ENCODE measurements at regions not wholly inside any gene's neighbourhood (a gene's known extent, or its start where the extent isn't known, plus 50 kb on each side); places are given as distances from the start of the nearest gene placed in this dataset.

- Histone ChIP-seq H3K27me3 (replicated peaks; ENCODE audit: control insufficient read depth, insufficient read depth, low read length) (no peaks in the 10 kb centered on the region), H3K36me3 (ENCODE audit: control insufficient read depth, insufficient read depth, low read length) (no peaks in the 10 kb centered on the region), H3K4me3 (replicated peaks; ENCODE audit: low read depth, low read length) (no peak overlapping the region)
- TF ChIP-seq CTCF (IDR thresholded peaks at IDR 0.05; ENCODE audit: insufficient read depth, low read length, poor library complexity, severe bottlenecking), result no peak
- DNase-seq (ENCODE audit: extremely low read depth, insufficient read length), result no peak
Measured at GRCh38 chr18:39795350-39795749, 2159.7 kb upstream of the PIK3C3 start.

DNA sequence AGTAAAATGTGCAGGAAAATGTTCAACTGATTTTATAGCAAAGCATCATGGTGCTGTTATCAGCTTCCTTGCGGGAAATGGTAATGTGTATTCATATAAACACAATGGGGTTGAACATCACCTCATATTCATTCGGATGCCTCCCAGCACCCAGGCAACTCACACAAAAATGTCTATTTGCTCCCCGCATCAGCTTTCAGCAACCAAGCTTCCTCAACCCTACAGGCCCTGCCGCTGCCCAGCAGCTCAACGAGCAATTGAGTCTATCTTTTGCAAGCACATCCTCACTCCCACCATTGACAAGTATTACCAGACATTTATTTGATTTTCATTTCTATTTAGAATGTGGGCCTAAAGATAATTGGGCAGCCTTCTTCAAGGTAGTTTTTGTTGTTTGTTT is 2161.4 kb upstream of the PIK3C3 start:
- Histone ChIP-seq H3K27me3 (replicated peaks; ENCODE audit: control insufficient read depth, insufficient read depth, low read length) (no peaks in the 10 kb centered on the region), H3K4me3 (replicated peaks; ENCODE audit: low read depth, low read length) (no peak overlapping the region), H3K36me3 (ENCODE audit: control insufficient read depth, insufficient read depth, low read length) (no peaks in the 10 kb centered on the region)
- no peak for TF ChIP-seq CTCF (IDR thresholded peaks at IDR 0.05; ENCODE audit: insufficient read depth, low read length, poor library complexity, severe bottlenecking)
- DNase-seq (ENCODE audit: extremely low read depth, insufficient read length), result no peak

- no peak for TF ChIP-seq CTCF (IDR thresholded peaks at IDR 0.05; ENCODE audit: insufficient read depth, low read length, poor library complexity, severe bottlenecking)
- H3K27me3 ChIP-seq (replicated peaks; ENCODE audit: control insufficient read depth, insufficient read depth, low read length), result no peaks in the 10 kb centered on the region
- no peak overlapping the region for H3K4me3 ChIP-seq (replicated peaks; ENCODE audit: low read depth, low read length)
- no peaks in the 10 kb centered on the region for H3K36me3 ChIP-seq (ENCODE audit: control insufficient read depth, insufficient read depth, low read length)
- DNase-seq (ENCODE audit: extremely low read depth, insufficient read length), result no peak
Measured at GRCh38 chr18:39788383-39788782, 2166.7 kb upstream of the PIK3C3 start.

- H3K36me3 ChIP-seq (ENCODE audit: control insufficient read depth, insufficient read depth, low read length), result no peaks in the 10 kb centered on the region
- TF ChIP-seq CTCF (IDR thresholded peaks at IDR 0.05; ENCODE audit: insufficient read depth, low read length, poor library complexity, severe bottlenecking), result no peak
- H3K4me3 ChIP-seq (replicated peaks; ENCODE audit: low read depth, low read length), result no peak overlapping the region
- DNase-seq (ENCODE audit: extremely low read depth, insufficient read length), result no peak
- H3K27me3 ChIP-seq (replicated peaks; ENCODE audit: control insufficient read depth, insufficient read depth, low read length), result no peaks in the 10 kb centered on the region
Measured at GRCh38 chr18:39786477-39786876, 2168.6 kb upstream of the PIK3C3 start.

DNA sequence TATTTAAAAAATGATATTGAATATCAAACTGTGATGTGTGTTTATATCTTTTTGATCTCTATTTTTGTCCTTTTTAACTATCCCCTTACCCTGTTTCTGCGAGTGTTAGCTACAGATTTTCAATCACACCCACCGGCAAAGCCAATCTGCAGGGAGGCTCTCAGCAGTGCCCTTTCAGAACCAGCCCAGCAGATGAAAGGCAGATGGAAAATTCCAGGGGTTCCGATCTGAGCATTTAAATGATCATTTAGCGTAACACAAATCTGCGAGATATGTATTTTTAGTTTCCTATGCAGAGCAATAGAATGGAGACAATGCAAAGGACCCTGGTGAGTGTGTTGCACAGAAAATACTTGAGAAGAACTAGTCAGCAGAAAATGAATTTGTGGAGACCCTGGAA is 2170.5 kb upstream of the PIK3C3 start:
- Histone ChIP-seq H3K27me3 (replicated peaks; ENCODE audit: control insufficient read depth, insufficient read depth, low read length) (no peaks in the 10 kb centered on the region), H3K4me3 (replicated peaks; ENCODE audit: low read depth, low read length) (no peak overlapping the region), H3K36me3 (ENCODE audit: control insufficient read depth, insufficient read depth, low read length) (no peaks in the 10 kb centered on the region)
- no peak for DNase-seq (ENCODE audit: extremely low read depth, insufficient read length)
- no peak for TF ChIP-seq CTCF (IDR thresholded peaks at IDR 0.05; ENCODE audit: insufficient read depth, low read length, poor library complexity, severe bottlenecking)

- Histone ChIP-seq H3K27me3 (replicated peaks; ENCODE audit: control insufficient read depth, insufficient read depth, low read length) (no peaks in the 10 kb centered on the region), H3K36me3 (ENCODE audit: control insufficient read depth, insufficient read depth, low read length) (no peaks in the 10 kb centered on the region), H3K4me3 (replicated peaks; ENCODE audit: low read depth, low read length) (no peak overlapping the region)
- no peak for TF ChIP-seq CTCF (IDR thresholded peaks at IDR 0.05; ENCODE audit: insufficient read depth, low read length, poor library complexity, severe bottlenecking)
- DNase-seq (ENCODE audit: extremely low read depth, insufficient read length), result no peak
Measured at GRCh38 chr18:39781565-39781964, 2173.5 kb upstream of the PIK3C3 start.

Data from GM06990 (cell line).